Stomach (tissue), 8 donors: ENCODE measurements at regions not wholly inside any gene's neighbourhood (a gene's known extent, or its start where the extent isn't known, plus 50 kb on each side); places are given as distances from the start of the nearest gene placed in this dataset.

Source experiments
- DNase-seq, 2 donors: peaks; one replicate each; pipeline versions ENCODE4 v3.0.0 to v3.0.0-alpha.2; 2013 to 2019
- H3K27ac ChIP-seq, 5 donors: fragments of 200-600 bp in 4 of 5; sonication (generic) in 4 of 5; one replicate each; pipeline ENCODE4 v1.5.1; 2013 to 2019; ENCODE audit warnings: mild to moderate bottlenecking in 1 of 5, moderate library complexity in 1 of 5
- H3K27me3 ChIP-seq, 3 donors: fragments of 200-600 bp; sonication (generic); one replicate each; pipeline ENCODE4 v1.5.1; 2017 to 2019; ENCODE audit warnings: mixed run types in 1 of 3
- H3K36me3 ChIP-seq, 4 donors: fragments of 200-600 bp; sonication (generic); 1 replicate in 3 of 4; 2 replicates in 1 of 4; pipeline ENCODE4 v1.5.1; 2016 to 2019
- H3K4me1 ChIP-seq, 4 donors: fragments of 200-600 bp; sonication (generic); one replicate each; pipeline ENCODE4 v1.5.1; 2016 to 2019
- H3K4me3 ChIP-seq, 4 donors: fragments of 200-600 bp; sonication (generic) in 3 of 4; one replicate each; pipeline ENCODE4 v1.5.1; 2016 to 2019; ENCODE audit warnings: mild to moderate bottlenecking in 1 of 4
- H3K9me3 ChIP-seq, 4 donors: fragments of 200-600 bp; sonication (generic); one replicate each; pipeline ENCODE4 v1.5.1; 2016 to 2019
- EP300 ChIP-seq: sonication (generic); formaldehyde crosslinking; IDR thresholded peaks from one replicate; pipeline ENCODE4 v1.6.1; 2017; ENCODE audit warnings: antibody characterized with exemption
- POLR2A ChIP-seq, 4 donors: fragments of 450-650 bp; IDR thresholded peaks; one replicate each; pipeline ENCODE4 v1.6.1; 2016; ENCODE audit warnings: antibody characterized with exemption in 4 of 4, control low read depth in 2 of 4, mild to moderate bottlenecking in 1 of 4, moderate library complexity in 1 of 4
- POLR2AphosphoS5 ChIP-seq, 3 donors: sonication (generic); formaldehyde crosslinking; IDR thresholded peaks; one replicate each; pipeline ENCODE4 v1.6.1; 2016; ENCODE audit warnings: antibody characterized with exemption in 3 of 3
- WGBS, 5 donors: extraction: QIAGEN DNeasy Blood & Tissue Kit in 3 of 5; methylation state at CpG; one replicate each; pipeline versions ENCODE4 v1.1.5 to v1.1.7; 2013 to 2018; 5-methylcytosine and 5-hydroxymethylcytosine counted together
- intact Hi-C: fragments of 100-400 bp; cut with DNase I; formaldehyde crosslinking; loops from one replicate; pipeline ENCODE4 v1.15.1; 2023; ENCODE audit warnings: low total_unique reads
- TF ChIP-seq, protein P1 (sequence below), 7 experiments: fragments of 450-650 bp in 4 of 7; fragments of 200-600 bp in 3 of 7; sonication (generic) in 3 of 7; IDR thresholded peaks; one replicate each; pipeline ENCODE4 v1.5.1; 2016 to 2019; ENCODE audit warnings: antibody characterized with exemption in 7 of 7, control low read depth in 2 of 7, mild to moderate bottlenecking in 1 of 7
- donor health status: healthy with polysubstance abuse.
- donor health status: Bipolar disorder and iron deficiency.
- donor health status: healthy.

DNA sequence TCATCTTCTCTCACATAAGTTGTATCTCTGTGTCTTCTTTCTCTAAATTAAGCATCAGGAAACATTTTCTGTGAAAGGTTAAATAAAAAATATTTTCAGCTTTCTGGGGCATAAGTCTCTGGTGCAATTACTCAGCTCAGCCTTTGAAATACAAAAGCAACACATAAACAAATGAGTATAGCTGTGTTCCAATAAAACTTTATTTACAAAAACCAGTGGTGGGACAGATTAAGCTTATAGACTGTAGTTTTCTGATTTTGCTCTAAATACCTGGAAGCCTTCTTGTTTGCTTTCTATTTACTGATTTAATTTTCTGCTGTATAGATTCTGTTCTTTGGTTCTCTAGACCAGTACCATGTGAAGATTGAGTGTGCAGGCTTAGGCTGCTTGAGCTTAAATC is 655.1 kb downstream of the VRK1 start:
- intact Hi-C loops = no loop called here
- H3K27ac ChIP-seq = no peak overlapping the region
- H3K4me3 ChIP-seq = no peak overlapping the region
- no peak for DNase-seq
- peaks cover 0 to 18% (median 0%) of the 10 kb centered on the region in 3 donors for H3K27me3 ChIP-seq
- H3K36me3 ChIP-seq = no peaks in the 10 kb centered on the region
- H3K9me3 ChIP-seq = no peaks in the 10 kb centered on the region
- H3K4me1 ChIP-seq = no peaks in the 10 kb centered on the region
- no peak for TF ChIP-seq EP300
- no peak for TF ChIP-seq POLR2A (IDR thresholded peaks at IDR 0.05)
- TF ChIP-seq POLR2AphosphoS5 (IDR thresholded peaks at IDR 0.05) = no peak
- TF ChIP-seq, protein P1, sequence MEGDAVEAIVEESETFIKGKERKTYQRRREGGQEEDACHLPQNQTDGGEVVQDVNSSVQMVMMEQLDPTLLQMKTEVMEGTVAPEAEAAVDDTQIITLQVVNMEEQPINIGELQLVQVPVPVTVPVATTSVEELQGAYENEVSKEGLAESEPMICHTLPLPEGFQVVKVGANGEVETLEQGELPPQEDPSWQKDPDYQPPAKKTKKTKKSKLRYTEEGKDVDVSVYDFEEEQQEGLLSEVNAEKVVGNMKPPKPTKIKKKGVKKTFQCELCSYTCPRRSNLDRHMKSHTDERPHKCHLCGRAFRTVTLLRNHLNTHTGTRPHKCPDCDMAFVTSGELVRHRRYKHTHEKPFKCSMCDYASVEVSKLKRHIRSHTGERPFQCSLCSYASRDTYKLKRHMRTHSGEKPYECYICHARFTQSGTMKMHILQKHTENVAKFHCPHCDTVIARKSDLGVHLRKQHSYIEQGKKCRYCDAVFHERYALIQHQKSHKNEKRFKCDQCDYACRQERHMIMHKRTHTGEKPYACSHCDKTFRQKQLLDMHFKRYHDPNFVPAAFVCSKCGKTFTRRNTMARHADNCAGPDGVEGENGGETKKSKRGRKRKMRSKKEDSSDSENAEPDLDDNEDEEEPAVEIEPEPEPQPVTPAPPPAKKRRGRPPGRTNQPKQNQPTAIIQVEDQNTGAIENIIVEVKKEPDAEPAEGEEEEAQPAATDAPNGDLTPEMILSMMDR (IDR thresholded peaks at IDR 0.05) = no peak

DNA sequence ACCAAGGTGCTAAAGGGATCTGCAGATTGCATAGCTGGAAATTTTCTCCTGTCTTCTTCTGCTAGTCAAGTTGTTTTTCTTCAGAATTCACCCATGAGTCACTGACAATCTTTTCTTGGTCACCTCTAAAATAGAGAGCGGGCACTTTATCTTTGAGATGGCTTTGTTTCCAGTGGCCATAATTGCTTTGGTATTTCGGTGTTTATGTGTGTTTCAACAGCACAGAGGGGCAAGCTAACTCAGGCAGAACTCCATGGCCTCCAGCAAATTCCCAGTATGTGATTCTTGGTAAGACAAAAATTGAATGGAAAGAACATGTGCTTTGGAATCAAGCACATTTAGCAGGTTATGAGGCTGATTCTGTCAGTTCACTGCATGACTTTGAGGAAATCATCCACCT is 656.8 kb downstream of the VRK1 start:
- TF ChIP-seq EP300 (no peak), POLR2AphosphoS5 (IDR thresholded peaks at IDR 0.05) (no peak), POLR2A (IDR thresholded peaks at IDR 0.05) (no peak)
- TF ChIP-seq, protein P1 (IDR thresholded peaks at IDR 0.05) = no peak
- no peak overlapping the region for H3K27ac ChIP-seq
- intact Hi-C loops = no loop called here
- peaks cover 0 to 35% (median 5%) of the 10 kb centered on the region in 3 donors for H3K27me3 ChIP-seq
- peaks cover 0 to 12% (median 5%) of the 10 kb centered on the region in 4 donors for H3K4me1 ChIP-seq
- H3K9me3 ChIP-seq = peaks cover 0 to 4% (median 0%) of the 10 kb centered on the region in 4 donors
- no peak for DNase-seq
- no peaks in the 10 kb centered on the region for H3K36me3 ChIP-seq
- 81 to 97% (median 94%) methylated on average over 2 of the region's 2 CpGs for WGBS, 5 donors
- no peak overlapping the region for H3K4me3 ChIP-seq

DNA sequence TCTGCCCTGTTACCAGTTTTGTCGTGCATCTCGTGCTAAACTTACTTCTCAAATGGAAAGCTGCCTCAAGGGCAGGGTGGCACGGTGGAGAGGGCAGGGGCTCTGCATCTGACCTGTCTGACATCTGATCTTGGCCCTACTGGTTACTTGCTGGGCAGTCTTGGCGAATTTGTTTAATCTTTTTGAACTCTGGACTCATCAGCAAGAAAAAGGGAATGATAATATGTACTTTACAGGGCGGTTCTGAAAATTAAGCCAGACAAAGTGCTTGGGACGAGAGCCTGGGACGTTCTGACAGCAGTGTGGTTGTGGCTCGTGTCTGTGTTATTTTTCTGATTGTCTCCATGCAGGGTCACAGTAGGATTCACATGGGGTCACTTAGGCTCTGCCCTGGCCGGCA is 659.3 kb downstream of the VRK1 start:
- WGBS, 5 donors = 55 to 82% (median 71%) methylated on average over 6 to 9 of the region's 9 CpGs
- Histone ChIP-seq H3K27me3 (peaks cover 0 to 41% (median 5%) of the 10 kb centered on the region in 3 donors), H3K36me3 (no peaks in the 10 kb centered on the region), H3K4me3 (no peak overlapping the region), H3K27ac (no peak overlapping the region), H3K4me1 (peaks cover 0 to 16% (median 6%) of the 10 kb centered on the region in 4 donors), H3K9me3 (peaks cover 0 to 4% (median under 1%) of the 10 kb centered on the region in 4 donors)
- intact Hi-C loops = no loop called here
- TF ChIP-seq POLR2A (IDR thresholded peaks at IDR 0.05) (no peak), POLR2AphosphoS5 (IDR thresholded peaks at IDR 0.05) (no peak)
- TF ChIP-seq, protein P1 (IDR thresholded peaks at IDR 0.05) = no peak
- DNase-seq = no peak

DNA sequence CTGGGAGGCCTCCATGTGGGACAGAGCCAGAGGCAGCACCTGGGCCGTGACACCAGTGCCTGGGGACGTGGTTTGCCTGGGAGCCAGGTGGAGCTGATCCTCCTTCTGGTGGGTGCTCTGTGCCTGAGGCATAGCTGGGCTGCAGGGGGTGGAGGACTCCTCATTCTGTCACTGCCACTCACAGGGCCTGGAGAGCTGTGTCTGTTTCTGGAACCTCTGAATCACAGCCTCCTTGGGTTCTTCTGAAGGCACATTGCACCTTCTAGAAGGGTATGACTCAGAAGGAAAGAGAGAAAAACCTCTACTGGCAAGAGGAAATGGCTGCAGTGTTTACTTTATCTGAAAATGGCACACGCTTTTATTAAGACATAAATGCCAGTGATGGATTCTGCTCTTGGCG is 659.8 kb downstream of the VRK1 start:
- 16 to 68% (median 61%) methylated on average over 2 to 4 of the region's 4 CpGs for WGBS, 5 donors
- H3K27me3 ChIP-seq = peaks cover 0 to 41% (median 5%) of the 10 kb centered on the region in 3 donors
- intact Hi-C loops = no loop called here
- peaks cover under 1 to 9% (median 5%) of the 10 kb centered on the region in 4 donors for H3K9me3 ChIP-seq
- H3K36me3 ChIP-seq = no peaks in the 10 kb centered on the region
- H3K4me3 ChIP-seq = no peak overlapping the region
- H3K27ac ChIP-seq = no peak overlapping the region
- TF ChIP-seq, protein P1 (IDR thresholded peaks at IDR 0.05) = no peak
- TF ChIP-seq POLR2AphosphoS5 (IDR thresholded peaks at IDR 0.05) (no peak), EP300 (no peak)
- peaks cover 0 to 16% (median 6%) of the 10 kb centered on the region in 4 donors for H3K4me1 ChIP-seq
- DNase-seq = peak in 1 of 2 donors; percentile 20
